GM23338 (cell line): ENCODE measurements at regions not wholly inside any gene's neighbourhood (a gene's known extent, or its start where the extent isn't known, plus 50 kb on each side); places are given as distances from the start of the nearest gene placed in this dataset.
"Not testable (repeated sequence)": the region's sequence is repeated elsewhere in the genome, so short reads cannot be mapped to it uniquely, and the experiment has no call there.

Experiments used
- ATAC-seq: fragments of 200-7000 bp; cut with Tn5 transposase; 3 replicates; pipeline ENCODE4 v1.9.1; 2020
- DNase-seq: peaks from one replicate; pipeline ENCODE4 v3.0.0-alpha.2; 2015; ENCODE audit warnings: low spot score
- H2AFZ ChIP-seq: fragments of 200-600 bp; sonication (generic); 2 replicates; pipeline ENCODE4 v1.8.0; 2016; ENCODE audit warnings: antibody characterized with exemption, mild to moderate bottlenecking, moderate library complexity
- H3F3A ChIP-seq: fragments of 200-600 bp; sonication (generic); replicated peaks from 2 replicates; pipeline ENCODE4 v1.8.0; 2017; ENCODE audit warnings: antibody characterized with exemption, mixed run types, low read depth
- H3K27ac ChIP-seq: fragments of 200-600 bp; sonication (generic); 2 replicates; pipeline ENCODE4 v1.6.1; 2016; ENCODE audit warnings: low read depth
- H3K27me3 ChIP-seq: fragments of 200-600 bp; sonication (generic); 2 replicates; pipeline ENCODE4 v1.8.0; 2016; ENCODE audit warnings: mild to moderate bottlenecking, mixed run types, moderate library complexity; ENCODE audit not compliant: insufficient read depth
- H3K36me3 ChIP-seq: fragments of 200-600 bp; sonication (generic); 2 replicates; pipeline ENCODE4 v1.8.0; 2016; ENCODE audit warnings: mild to moderate bottlenecking; ENCODE audit not compliant: insufficient read depth
- H3K4me1 ChIP-seq: fragments of 200-600 bp; sonication (generic); 2 replicates; pipeline ENCODE4 v1.8.0; 2016; ENCODE audit warnings: mild to moderate bottlenecking, moderate library complexity; ENCODE audit not compliant: insufficient read depth
- H3K4me2 ChIP-seq: fragments of 200-600 bp; sonication (generic); 2 replicates; pipeline ENCODE4 v1.7.1; 2017; ENCODE audit warnings: mixed run types
- H3K4me3 ChIP-seq: fragments of 200-600 bp; sonication (generic); 2 replicates; pipeline ENCODE4 v1.6.1; 2016; ENCODE audit warnings: mixed run types
- H3K79me2 ChIP-seq: fragments of 200-600 bp; sonication (generic); replicated peaks from 2 replicates; pipeline ENCODE4 v1.8.0; 2017; ENCODE audit warnings: mild to moderate bottlenecking; ENCODE audit not compliant: insufficient read depth
- H3K9me2 ChIP-seq: fragments of 200-600 bp; sonication (generic); 2 replicates; pipeline ENCODE4 v1.8.0; 2017; ENCODE audit not compliant: insufficient read depth
- H4K20me1 ChIP-seq: fragments of 200-600 bp; sonication (generic); replicated peaks from 2 replicates; pipeline ENCODE4 v1.8.0; 2017; ENCODE audit warnings: mild to moderate bottlenecking; ENCODE audit not compliant: insufficient read depth
- H3K27ac Mint-ChIP-seq: 2 replicates; pipeline ENCODE4 v1.8.0; 2020; ENCODE audit warnings: inconsistent platforms, mild to moderate bottlenecking, moderate library complexity, mixed read lengths
- H3K27me3 Mint-ChIP-seq: 3 replicates; pipeline ENCODE4 v1.8.0; 2022; ENCODE audit warnings: low read depth, mild to moderate bottlenecking, moderate library complexity, mixed read lengths, inconsistent platforms; ENCODE audit not compliant: insufficient read depth, poor library complexity
- H3K36me3 Mint-ChIP-seq: 3 replicates; pipeline ENCODE4 v1.8.0; 2021; ENCODE audit warnings: low read depth, mild to moderate bottlenecking, inconsistent platforms, moderate library complexity, mixed read lengths
- H3K4me1 Mint-ChIP-seq: 3 replicates; pipeline ENCODE4 v1.8.0; 2020; ENCODE audit warnings: mild to moderate bottlenecking, inconsistent platforms, mixed read lengths
- H3K4me3 Mint-ChIP-seq: 3 replicates; pipeline ENCODE4 v1.8.0; 2021; ENCODE audit warnings: moderate library complexity, mild to moderate bottlenecking, inconsistent platforms, mixed read lengths
- H3K9me3 Mint-ChIP-seq: 3 replicates; pipeline ENCODE4 v1.8.0; 2020; ENCODE audit warnings: moderate library complexity, mild to moderate bottlenecking, inconsistent platforms, mixed read lengths
- CREB1 ChIP-seq: fragments of 250-450 bp; sonication (Bioruptor Pico); IDR thresholded peaks from 2 replicates; pipeline ENCODE4 v1.5.0; 2020; ENCODE audit warnings: low read depth, mild to moderate bottlenecking, moderate library complexity
- EZH2 ChIP-seq: fragments of 200-600 bp; sonication (generic); IDR thresholded peaks from one replicate; pipeline ENCODE4 v1.8.0; 2017; ENCODE audit warnings: antibody characterized with exemption, mild to moderate bottlenecking, low read depth; ENCODE audit not compliant: unreplicated experiment
- NANOG ChIP-seq: IDR thresholded peaks from 2 replicates; pipeline ENCODE4 v1.6.1; 2016; ENCODE audit warnings: antibody characterized with exemption, borderline replicate concordance
- ZNF114 ChIP-seq: fragments of 250-450 bp; sonication (Bioruptor Pico); IDR thresholded peaks from 2 replicates; pipeline ENCODE4 v1.5.0; 2020; ENCODE audit warnings: mild to moderate bottlenecking, moderate library complexity
- ZNF462 ChIP-seq: fragments of 250-450 bp; sonication (Bioruptor Pico); IDR thresholded peaks from 2 replicates; pipeline ENCODE4 v1.5.0; 2020; ENCODE audit warnings: mild to moderate bottlenecking, moderate library complexity
- TF ChIP-seq, protein P1 (sequence below), 2 experiments: fragments of 200-600 bp in 1 of 2; sonication (generic) in 1 of 2; conservative IDR thresholded peaks; 2 replicates each; pipeline versions ENCODE4 v1.5.1 to v1.6.1; 2016 to 2017; ENCODE audit warnings: antibody characterized with exemption in 2 of 2, low read depth in 2 of 2, mild to moderate bottlenecking in 2 of 2, moderate library complexity in 1 of 2

GRCh38 chr5:36462295-36463021, 143.9 kb upstream of the SLC1A3 start:
- no peak overlapping the region for H2AFZ ChIP-seq
- peaks cover 13% of the 10 kb centered on the region; the same call in 2 of the 3 replicates for H3K9me3 Mint-ChIP-seq
- no peaks in the 10 kb centered on the region for H3F3A ChIP-seq
- peaks cover 6% of the 10 kb centered on the region; the same call in 2 of the 3 replicates for H3K36me3 Mint-ChIP-seq
- TF ChIP-seq ZNF462 (no peak), EZH2 (no peak), NANOG (no peak), CREB1 (CRISPR knock-in tag) (no peak), ZNF114 (CRISPR knock-in tag) (no peak)
- TF ChIP-seq, protein P1, sequence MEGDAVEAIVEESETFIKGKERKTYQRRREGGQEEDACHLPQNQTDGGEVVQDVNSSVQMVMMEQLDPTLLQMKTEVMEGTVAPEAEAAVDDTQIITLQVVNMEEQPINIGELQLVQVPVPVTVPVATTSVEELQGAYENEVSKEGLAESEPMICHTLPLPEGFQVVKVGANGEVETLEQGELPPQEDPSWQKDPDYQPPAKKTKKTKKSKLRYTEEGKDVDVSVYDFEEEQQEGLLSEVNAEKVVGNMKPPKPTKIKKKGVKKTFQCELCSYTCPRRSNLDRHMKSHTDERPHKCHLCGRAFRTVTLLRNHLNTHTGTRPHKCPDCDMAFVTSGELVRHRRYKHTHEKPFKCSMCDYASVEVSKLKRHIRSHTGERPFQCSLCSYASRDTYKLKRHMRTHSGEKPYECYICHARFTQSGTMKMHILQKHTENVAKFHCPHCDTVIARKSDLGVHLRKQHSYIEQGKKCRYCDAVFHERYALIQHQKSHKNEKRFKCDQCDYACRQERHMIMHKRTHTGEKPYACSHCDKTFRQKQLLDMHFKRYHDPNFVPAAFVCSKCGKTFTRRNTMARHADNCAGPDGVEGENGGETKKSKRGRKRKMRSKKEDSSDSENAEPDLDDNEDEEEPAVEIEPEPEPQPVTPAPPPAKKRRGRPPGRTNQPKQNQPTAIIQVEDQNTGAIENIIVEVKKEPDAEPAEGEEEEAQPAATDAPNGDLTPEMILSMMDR (conservative IDR thresholded peaks at IDR 0.05; ENCODE audit: low read depth in 2 of 2) = no peak
- H3K9me2 ChIP-seq = no peaks in the 10 kb centered on the region
- no peaks in the 10 kb centered on the region for H3K79me2 ChIP-seq
- peaks cover 3% of the 10 kb centered on the region for H3K27me3 Mint-ChIP-seq
- H3K4me1 ChIP-seq = 0 out of 2 replicates have a peak, but pooled peaks cover 3% of the 10 kb centered on the region
- H3K27me3 ChIP-seq = no peaks in the 10 kb centered on the region
- H4K20me1 ChIP-seq = no peaks in the 10 kb centered on the region
- no peak overlapping the region for H3K27ac ChIP-seq
- H3K4me2 ChIP-seq = no peak overlapping the region
- no peak overlapping the region for H3K4me3 Mint-ChIP-seq
- H3K4me1 Mint-ChIP-seq = peaks cover 2% of the 10 kb centered on the region; the same call in 1 of the 3 replicates
- DNase-seq (no peak), ATAC-seq (no peak)
- H3K4me3 ChIP-seq = no peak overlapping the region
- no peaks in the 10 kb centered on the region for H3K36me3 ChIP-seq
- H3K27ac Mint-ChIP-seq = no peak overlapping the region

GRCh38 chr5:36475942-36476341, 130.5 kb upstream of the SLC1A3 start:
- not testable (repeated sequence) for H3K4me1 Mint-ChIP-seq, H3K4me3 ChIP-seq, H3K79me2 ChIP-seq, H3K27me3 ChIP-seq, H3K27ac ChIP-seq, H3K9me2 ChIP-seq, H3K4me2 ChIP-seq, H3K36me3 ChIP-seq, H3K36me3 Mint-ChIP-seq, H2AFZ ChIP-seq, H3K27ac Mint-ChIP-seq, H3K27me3 Mint-ChIP-seq, H3F3A ChIP-seq, DNase-seq, H3K4me1 ChIP-seq, H4K20me1 ChIP-seq, H3K4me3 Mint-ChIP-seq, ATAC-seq
- H3K9me3 Mint-ChIP-seq = peaks cover 12% of the 10 kb centered on the region
